GM10248 (cell line): ENCODE measurements at regions not wholly inside any gene's neighbourhood (a gene's known extent, or its start where the extent isn't known, plus 50 kb on each side); places are given as distances from the start of the nearest gene placed in this dataset.

ENCODE experiments used
- CTCF ChIA-PET: fragments of 300-600 bp; sonication (Branson Sonifier 250); formaldehyde crosslinking; extraction: SDS; loops from one replicate; lab custom pipeline; 2021; ENCODE audit warnings: antibody characterized with exemption; lab: Yijun Ruan, JAX
- POLR2A ChIA-PET: fragments of 350-650 bp; sonication (Branson Sonifier 250); formaldehyde crosslinking; extraction: SDS; loops from one replicate; lab custom pipeline; 2020; ENCODE audit warnings: antibody characterized with exemption; lab: Yijun Ruan, JAX
- DNase-seq: peaks from one replicate; pipeline ENCODE4 v3.0.0; 2012; ENCODE audit errors: extremely low spot score
- CTCF ChIP-seq: IDR thresholded peaks from 2 replicates; pipeline ENCODE4 v1.5.1; 2012; ENCODE audit warnings: mild to moderate bottlenecking, low read depth; ENCODE audit errors: extremely low read depth, missing control alignments, control extremely low read depth

DNA sequence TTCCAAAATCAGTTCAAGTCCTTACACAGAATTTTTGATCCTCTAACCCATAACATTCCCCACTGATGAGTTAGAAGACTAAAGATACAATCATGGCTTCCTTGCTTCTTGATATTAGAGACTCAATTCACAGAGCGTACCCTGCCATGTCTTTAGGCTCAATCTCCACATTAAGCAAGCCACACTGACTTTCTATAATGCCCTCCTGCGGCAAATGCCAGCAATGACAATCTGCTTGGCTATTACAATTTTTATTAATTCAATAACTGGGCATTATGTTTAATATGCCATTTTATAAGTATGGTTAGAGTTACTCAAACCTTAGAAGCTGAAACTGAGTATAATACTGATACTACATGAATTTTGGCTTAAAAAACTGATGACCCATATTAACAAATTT lies 479.7 kb upstream of the NR2F2 start:
- DNase-seq: no peak
- POLR2A ChIA-PET: no interaction called here
- CTCF ChIA-PET: interaction anchor here (0.9 kb wide), 1 partner anchor 13 kb away, joined by 3 read pairs; no protein-coding TSS in a partner anchor
- TF ChIP-seq CTCF: no peak

DNA sequence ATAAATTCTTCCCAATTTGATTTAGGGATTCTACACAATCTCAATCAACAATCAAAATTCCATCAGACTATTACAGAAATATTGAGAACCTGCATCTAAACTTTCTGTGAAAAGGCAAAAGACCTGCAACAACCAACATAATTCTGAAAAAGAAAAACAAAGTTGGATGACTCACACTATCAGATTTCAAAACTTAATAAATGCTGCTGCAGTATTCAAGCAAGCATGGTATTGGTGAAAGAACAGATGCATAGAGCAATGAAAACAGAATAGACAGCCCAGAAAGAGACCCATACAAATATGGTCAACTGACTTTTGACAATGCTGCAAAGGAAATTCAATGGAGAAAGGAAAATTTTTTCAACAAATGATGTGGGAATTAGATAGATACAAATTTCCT lies 477.1 kb upstream of the NR2F2 start:
- POLR2A ChIA-PET: no interaction called here

GRCh38 chr15:95857124-95857757 lies 473.3 kb upstream of the NR2F2 start:
- CTCF ChIA-PET: no interaction called here
- no peak for DNase-seq
- TF ChIP-seq CTCF: no peak
- POLR2A ChIA-PET: no interaction called here

More for the DNA sequence above, 477.1 kb upstream of the NR2F2 start:
- no peak for TF ChIP-seq CTCF
- no peak for DNase-seq
- CTCF ChIA-PET: no interaction called here

DNA sequence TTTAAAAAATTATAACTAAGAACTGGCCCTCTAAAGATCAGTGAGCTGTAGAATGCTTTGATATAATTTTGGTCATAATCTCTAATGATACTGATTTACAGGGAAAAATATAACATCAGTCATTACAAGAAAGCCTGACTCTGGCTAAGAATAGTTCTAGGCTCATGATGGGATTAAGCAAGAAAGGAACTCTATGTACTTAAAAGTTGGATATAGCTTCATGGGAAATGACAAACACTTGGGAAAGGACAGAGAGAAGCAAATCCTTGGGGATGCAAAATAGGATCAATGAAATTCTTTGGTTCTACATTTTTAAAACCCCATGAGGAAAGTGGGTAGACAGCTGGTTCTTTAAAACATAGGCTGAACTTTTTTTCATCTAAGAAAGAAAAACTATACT lies 472.7 kb upstream of the NR2F2 start:
- CTCF ChIA-PET: interaction anchor here (0.9 kb wide), 1 partner anchor 73 kb away, joined by 3 read pairs; no protein-coding TSS in a partner anchor
- POLR2A ChIA-PET: no interaction called here
- no peak for DNase-seq
- TF ChIP-seq CTCF: no peak

DNA sequence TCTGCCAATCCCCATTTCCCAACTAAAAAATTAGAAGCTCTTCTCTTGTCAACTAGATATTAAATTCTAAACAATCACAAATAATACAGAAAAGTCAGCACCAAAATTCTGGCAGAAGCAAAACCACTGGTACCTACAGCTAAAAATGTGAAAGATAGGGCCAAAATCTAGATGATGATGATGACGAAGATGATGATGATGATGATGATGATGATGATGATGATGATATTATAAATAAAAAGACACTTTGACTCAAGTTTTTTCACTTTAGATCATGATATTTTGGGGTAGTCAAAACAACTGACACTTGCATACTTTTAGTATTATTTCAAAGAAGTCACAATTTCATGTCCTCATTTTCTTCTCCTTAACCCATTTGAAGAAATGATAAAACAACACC lies 470.1 kb upstream of the NR2F2 start:
- no peak for TF ChIP-seq CTCF
- ChIA-PET CTCF (no interaction called here), POLR2A (no interaction called here)
- DNase-seq: no peak

GRCh38 chr15:95864467-95864886 lies 466.0 kb upstream of the NR2F2 start:
- no peak for DNase-seq
- TF ChIP-seq CTCF: no peak
- POLR2A ChIA-PET: no interaction called here
- CTCF ChIA-PET: interaction anchor here (0.7 kb wide), 1 partner anchor 480 kb away, joined by 3 read pairs; no protein-coding TSS in a partner anchor
